ENCODE measurements at regions not wholly inside any gene's neighbourhood (a gene's known extent, or its start where the extent isn't known, plus 50 kb on each side); places are given as distances from the start of the nearest gene placed in this dataset.

GRCh38 chr2:37569131-37569823, 102.2 kb downstream of the CDC42EP3 start:
- H3K4me1 ChIP-seq (replicated peaks in 1 of 2; ENCODE audit: control insufficient read depth in 2 of 2, insufficient read depth in 2 of 2, low read length in 2 of 2): peaks cover 0 to 11% of the 10 kb centered on the region in 2 experiments; a peak in 2 of 5 replicates
- no peaks in the 10 kb centered on the region for H3K9me3 ChIP-seq (replicated peaks; ENCODE audit: control insufficient read depth, insufficient read depth, low read depth, low read length)
- H3K36me3 ChIP-seq (ENCODE audit: control insufficient read depth, insufficient read depth, low read length): peaks cover 9% of the 10 kb centered on the region; the same call in 2 of the 3 replicates
- no peak overlapping the region for H3K9ac ChIP-seq (ENCODE audit: insufficient read depth in 1 of 2, low read depth in 2 of 2, low read length in 2 of 2)
- CTCF ChIA-PET (ENCODE audit: low intra/inter-chr PET ratio): no interaction called here
- H3K4me2 ChIP-seq (ENCODE audit: insufficient read depth, low read length): no peak overlapping the region
- in situ Hi-C loops (cut with MboI): loop anchor here (10.0 kb wide), 1 partner anchor 334 kb away; the partner anchor contains the start of genes CEBPZ and NDUFAF7
- no peak for FAIRE-seq
- intact Hi-C loops (cut with micrococcal nuclease): no loop called here
- H2AFZ ChIP-seq (ENCODE audit: low read depth, low read length): no peak overlapping the region
- TF ChIP-seq TCF7L2 (IDR thresholded peaks at IDR 0.05; ENCODE audit: low read depth, low read length): no peak
- TF ChIP-seq POLR2AphosphoS5 (IDR thresholded peaks at IDR 0.05; ENCODE audit: control insufficient read depth, insufficient read depth, low read depth, low read length): no peak
- no peak for TF ChIP-seq C11orf30 (IDR thresholded peaks at IDR 0.05; ENCODE audit: low read depth)
- no peak for TF ChIP-seq IFI16 (CRISPR knock-in tag; IDR thresholded peaks at IDR 0.05)
- no peak for TF ChIP-seq TOE1 (IDR thresholded peaks at IDR 0.05; ENCODE audit: borderline replicate concordance)
- no peak for TF ChIP-seq TOE1 (CRISPR knock-in tag; IDR thresholded peaks at IDR 0.05; ENCODE audit: borderline replicate concordance, low read depth)
- no peak for TF ChIP-seq THAP12 (CRISPR knock-in tag; IDR thresholded peaks at IDR 0.05)
- TF ChIP-seq MECOM (CRISPR knock-in tag; IDR thresholded peaks at IDR 0.05): no peak
- TF ChIP-seq ZNF699 (CRISPR knock-in tag; IDR thresholded peaks at IDR 0.05; ENCODE audit: insufficient replicate concordance): no peak
- TF ChIP-seq PRPF4 (IDR thresholded peaks at IDR 0.05; ENCODE audit: insufficient read depth, low read depth, low read length, poor library complexity, severe bottlenecking): no peak
- TF ChIP-seq ID3 (CRISPR knock-in tag; IDR thresholded peaks at IDR 0.05): no peak
- no peak for TF ChIP-seq ID3 (tag; IDR thresholded peaks at IDR 0.05)
- TF ChIP-seq MTF1 (CRISPR knock-in tag; IDR thresholded peaks at IDR 0.05; ENCODE audit: borderline replicate concordance): no peak
- no peak for DNase-seq (ENCODE audit: extremely low read depth in 1 of 4, low spot score in 3 of 4)
- 57% methylated on average over 2 of the region's 2 CpGs for WGBS (ENCODE audit: insufficient coverage, low coverage, missing lambda C conversion rate)
- no peaks in the 10 kb centered on the region for H3K9me1 ChIP-seq (ENCODE audit: control insufficient read depth, insufficient read depth, low read length)
- H3K79me2 ChIP-seq (ENCODE audit: control insufficient read depth, insufficient read depth, low read length): peaks cover 22% of the 10 kb centered on the region; the same call in 2 of the 3 replicates
- H3K4me3 ChIP-seq: no peak overlapping the region
- no TSS peak for BruUV-seq (replicated peaks)
- no peak overlapping the region for H3K27ac ChIP-seq (ENCODE audit: extremely low read depth, low read depth, low read length)
- no peak for ATAC-seq
- H3K27me3 ChIP-seq (ENCODE audit: control insufficient read depth in 2 of 2, insufficient read depth in 2 of 2, low read length in 2 of 2): no peaks in the 10 kb centered on the region
- POLR2A ChIA-PET: interaction anchor here (0.7 to 1.2 kb wide), 3 partner anchors 9 to 30 kb away, joined by 3 read pairs; no protein-coding TSS in a partner anchor
- H4K20me1 ChIP-seq (replicated peaks; ENCODE audit: control insufficient read depth, insufficient read depth, low read length): no peaks in the 10 kb centered on the region

All from K562 (cell line).